Esophagus squamous epithelium (tissue), 4 donors: ENCODE measurements at regions not wholly inside any gene's neighbourhood (a gene's known extent, or its start where the extent isn't known, plus 50 kb on each side); places are given as distances from the start of the nearest gene placed in this dataset.

Source experiments
- POLR2A ChIP-seq, 4 donors: fragments of 450-650 bp; IDR thresholded peaks; one replicate each; pipeline ENCODE4 v1.6.1; 2017; ENCODE audit warnings: antibody characterized with exemption in 4 of 4, mild to moderate bottlenecking in 4 of 4, moderate library complexity in 3 of 4
- TF ChIP-seq, protein P1 (sequence below), 6 experiments: fragments of 450-650 bp in 4 of 6; fragments of 200-600 bp in 2 of 6; sonication (generic) in 2 of 6; IDR thresholded peaks; one replicate each; pipeline ENCODE4 v1.5.1; 2016 to 2019; ENCODE audit warnings: antibody characterized with exemption in 6 of 6, mild to moderate bottlenecking in 4 of 6, moderate library complexity in 4 of 6

DNA sequence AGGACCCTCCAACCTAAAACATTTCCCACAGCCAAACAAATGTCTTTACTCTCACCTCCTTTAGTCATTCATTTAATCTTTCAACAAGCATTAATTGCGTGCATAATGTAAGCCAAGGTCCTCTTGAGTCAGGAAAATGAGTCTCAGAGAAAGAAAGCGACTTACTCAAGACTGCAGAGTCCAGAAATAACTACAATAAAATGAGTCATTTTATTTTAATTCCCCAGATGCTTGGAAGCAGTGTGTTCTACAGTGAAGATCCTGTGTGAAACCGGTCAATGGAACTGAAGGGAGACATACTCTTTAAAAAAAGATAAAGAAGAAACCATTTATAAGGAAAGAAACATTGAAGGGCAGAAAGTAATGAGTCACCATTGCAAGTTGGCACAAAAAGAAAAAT, 513.7 kb downstream of the CDK5RAP2 start:
- TF ChIP-seq, protein P1, sequence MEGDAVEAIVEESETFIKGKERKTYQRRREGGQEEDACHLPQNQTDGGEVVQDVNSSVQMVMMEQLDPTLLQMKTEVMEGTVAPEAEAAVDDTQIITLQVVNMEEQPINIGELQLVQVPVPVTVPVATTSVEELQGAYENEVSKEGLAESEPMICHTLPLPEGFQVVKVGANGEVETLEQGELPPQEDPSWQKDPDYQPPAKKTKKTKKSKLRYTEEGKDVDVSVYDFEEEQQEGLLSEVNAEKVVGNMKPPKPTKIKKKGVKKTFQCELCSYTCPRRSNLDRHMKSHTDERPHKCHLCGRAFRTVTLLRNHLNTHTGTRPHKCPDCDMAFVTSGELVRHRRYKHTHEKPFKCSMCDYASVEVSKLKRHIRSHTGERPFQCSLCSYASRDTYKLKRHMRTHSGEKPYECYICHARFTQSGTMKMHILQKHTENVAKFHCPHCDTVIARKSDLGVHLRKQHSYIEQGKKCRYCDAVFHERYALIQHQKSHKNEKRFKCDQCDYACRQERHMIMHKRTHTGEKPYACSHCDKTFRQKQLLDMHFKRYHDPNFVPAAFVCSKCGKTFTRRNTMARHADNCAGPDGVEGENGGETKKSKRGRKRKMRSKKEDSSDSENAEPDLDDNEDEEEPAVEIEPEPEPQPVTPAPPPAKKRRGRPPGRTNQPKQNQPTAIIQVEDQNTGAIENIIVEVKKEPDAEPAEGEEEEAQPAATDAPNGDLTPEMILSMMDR (IDR thresholded peaks at IDR 0.05): no peak
- TF ChIP-seq POLR2A (IDR thresholded peaks at IDR 0.05): no peak
